Bronchial epithelial cell (primary cell): ENCODE measurements at regions not wholly inside any gene's neighbourhood (a gene's known extent, or its start where the extent isn't known, plus 50 kb on each side); places are given as distances from the start of the nearest gene placed in this dataset.

Experiments used
- DNase-seq: peaks from one replicate; pipeline ENCODE4 v3.0.0-alpha.2; 2010; ENCODE audit warnings: low read depth
- FAIRE-seq: peaks from 2 replicates; lab custom pipeline; 2011; peaks lifted over from hg19 to GRCh38; lab: Jason Lieb, UNC
- H3K27me3 ChIP-seq: 2 replicates; pipeline ENCODE4 v1.5.1; 2011; ENCODE audit warnings: low read length; ENCODE audit not compliant: control insufficient read depth, insufficient read depth
- H3K36me3 ChIP-seq: 2 replicates; pipeline ENCODE4 v1.5.1; 2011; ENCODE audit warnings: low read length; ENCODE audit not compliant: control insufficient read depth, insufficient read depth
- H3K4me3 ChIP-seq: 2 replicates; pipeline ENCODE4 v1.5.1; 2011; ENCODE audit warnings: mild to moderate bottlenecking, low read depth, low read length, control low read depth
- TF ChIP-seq, protein P1 (sequence below): IDR thresholded peaks from 2 replicates; pipeline ENCODE4 v1.5.1; 2011; ENCODE audit warnings: mild to moderate bottlenecking, moderate library complexity, low read length, control low read depth, inconsistent platforms; ENCODE audit not compliant: insufficient read depth, severe bottlenecking

DNA sequence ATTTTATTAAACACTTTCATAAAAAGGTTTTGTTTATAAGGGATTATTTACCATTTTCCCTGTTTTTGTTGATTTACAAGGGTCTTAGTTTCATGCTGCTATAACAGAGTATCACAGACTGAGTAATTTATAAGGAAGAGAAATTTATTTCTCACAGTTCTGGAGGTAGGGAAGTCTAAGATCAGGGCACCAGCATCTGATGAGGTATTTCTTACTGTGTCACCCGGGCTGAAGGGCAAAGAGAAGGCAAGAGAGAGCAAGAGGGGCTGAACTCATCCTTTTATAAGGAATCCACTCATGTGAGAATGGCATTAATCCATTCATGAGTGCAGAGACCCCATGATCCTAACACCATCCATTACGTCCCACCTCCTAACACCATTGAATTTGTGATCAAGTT is 160.0 kb upstream of the SLC39A10 start:
- no peaks in the 10 kb centered on the region for H3K27me3 ChIP-seq
- FAIRE-seq (no peak), DNase-seq (no peak)
- no peak overlapping the region for H3K4me3 ChIP-seq
- H3K36me3 ChIP-seq: no peaks in the 10 kb centered on the region
- TF ChIP-seq, protein P1, sequence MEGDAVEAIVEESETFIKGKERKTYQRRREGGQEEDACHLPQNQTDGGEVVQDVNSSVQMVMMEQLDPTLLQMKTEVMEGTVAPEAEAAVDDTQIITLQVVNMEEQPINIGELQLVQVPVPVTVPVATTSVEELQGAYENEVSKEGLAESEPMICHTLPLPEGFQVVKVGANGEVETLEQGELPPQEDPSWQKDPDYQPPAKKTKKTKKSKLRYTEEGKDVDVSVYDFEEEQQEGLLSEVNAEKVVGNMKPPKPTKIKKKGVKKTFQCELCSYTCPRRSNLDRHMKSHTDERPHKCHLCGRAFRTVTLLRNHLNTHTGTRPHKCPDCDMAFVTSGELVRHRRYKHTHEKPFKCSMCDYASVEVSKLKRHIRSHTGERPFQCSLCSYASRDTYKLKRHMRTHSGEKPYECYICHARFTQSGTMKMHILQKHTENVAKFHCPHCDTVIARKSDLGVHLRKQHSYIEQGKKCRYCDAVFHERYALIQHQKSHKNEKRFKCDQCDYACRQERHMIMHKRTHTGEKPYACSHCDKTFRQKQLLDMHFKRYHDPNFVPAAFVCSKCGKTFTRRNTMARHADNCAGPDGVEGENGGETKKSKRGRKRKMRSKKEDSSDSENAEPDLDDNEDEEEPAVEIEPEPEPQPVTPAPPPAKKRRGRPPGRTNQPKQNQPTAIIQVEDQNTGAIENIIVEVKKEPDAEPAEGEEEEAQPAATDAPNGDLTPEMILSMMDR: no peak

DNA sequence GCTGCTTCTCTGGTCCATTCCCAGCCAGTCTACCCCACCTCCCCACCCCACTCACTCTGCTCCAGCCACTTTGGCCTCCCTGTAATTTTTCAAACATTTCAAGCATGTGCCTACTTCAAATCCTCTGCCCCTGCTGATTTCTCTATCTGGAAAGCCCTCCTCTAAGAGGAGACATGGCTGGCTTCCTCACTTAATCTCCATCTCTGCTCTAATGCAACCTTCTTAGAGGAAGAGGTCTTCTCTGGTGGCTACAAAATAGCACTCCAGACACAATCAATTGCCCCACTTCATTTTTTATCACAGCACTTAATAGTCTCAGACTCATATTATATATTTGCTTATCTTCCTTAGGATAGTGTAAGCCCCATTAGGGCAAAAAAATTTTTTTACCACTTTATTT is 161.1 kb upstream of the SLC39A10 start:
- DNase-seq: no peak
- H3K4me3 ChIP-seq: no peak overlapping the region
- FAIRE-seq: no peak
- H3K27me3 ChIP-seq: no peaks in the 10 kb centered on the region
- no peaks in the 10 kb centered on the region for H3K36me3 ChIP-seq
- TF ChIP-seq, protein P1: no peak

DNA sequence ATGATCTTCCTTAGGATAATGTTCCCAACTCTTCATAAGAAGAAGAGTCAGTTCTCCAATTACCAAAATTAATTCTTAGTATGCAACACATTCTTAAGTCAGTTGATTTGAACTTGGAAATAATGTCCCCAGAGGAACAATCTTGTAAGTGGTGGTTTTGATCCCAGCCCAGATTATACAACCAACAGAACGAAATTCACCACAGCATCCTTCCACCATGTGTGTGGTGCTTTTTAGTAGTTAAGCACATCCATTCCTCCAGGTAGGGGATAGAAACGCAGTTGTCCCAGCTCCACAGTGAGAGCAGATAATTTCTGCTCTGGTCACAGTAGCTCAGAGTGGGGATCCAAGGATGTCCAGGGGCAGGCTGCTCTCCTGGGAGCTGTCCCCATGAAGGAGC is 161.7 kb upstream of the SLC39A10 start:
- Histone ChIP-seq H3K36me3 (no peaks in the 10 kb centered on the region), H3K4me3 (no peak overlapping the region), H3K27me3 (no peaks in the 10 kb centered on the region)
- TF ChIP-seq, protein P1: no peak
- FAIRE-seq: no peak
- DNase-seq: no peak

DNA sequence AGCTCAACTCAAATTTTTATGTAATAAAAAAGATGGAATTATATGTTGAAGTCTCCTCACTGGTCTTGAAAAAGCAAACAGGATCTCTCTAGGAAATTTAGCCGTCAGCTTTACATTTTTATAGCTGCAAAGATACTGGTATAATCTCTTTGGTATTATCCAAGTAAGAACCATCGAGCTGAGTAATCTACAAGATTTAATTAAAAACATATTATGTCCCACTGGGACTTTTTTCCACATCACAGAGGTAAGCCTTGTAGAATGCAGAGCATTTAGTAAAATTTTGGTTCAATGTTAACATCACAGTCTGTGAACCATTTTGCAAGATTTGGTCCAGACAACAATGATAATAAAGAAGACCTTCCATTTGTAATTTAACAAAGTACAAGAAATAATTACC is 162.6 kb upstream of the SLC39A10 start:
- no peaks in the 10 kb centered on the region for H3K27me3 ChIP-seq
- no peak overlapping the region for H3K4me3 ChIP-seq
- no peaks in the 10 kb centered on the region for H3K36me3 ChIP-seq
- FAIRE-seq (no peak), DNase-seq (no peak)
- TF ChIP-seq, protein P1: no peak

DNA sequence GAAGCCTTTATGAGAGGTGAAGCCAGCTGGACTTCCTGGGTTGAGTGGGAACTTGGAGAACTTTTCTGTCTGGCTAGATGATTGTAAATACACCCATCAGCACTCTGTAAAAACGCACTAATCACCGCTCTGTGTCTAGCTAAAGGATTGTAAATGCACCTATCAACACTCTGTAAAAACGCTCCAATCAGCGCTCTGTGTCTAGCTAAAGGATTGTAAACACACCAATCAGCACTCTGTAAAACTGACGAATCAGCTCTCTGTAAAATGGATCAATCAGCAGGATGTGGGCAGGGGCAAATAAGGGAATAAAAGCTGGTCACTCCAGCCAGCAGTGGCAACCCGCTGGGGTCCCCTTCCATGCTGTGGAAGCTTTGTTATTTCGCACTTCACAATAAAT is 163.6 kb upstream of the SLC39A10 start:
- H3K36me3 ChIP-seq: no peaks in the 10 kb centered on the region
- no peak for FAIRE-seq
- H3K27me3 ChIP-seq: no peaks in the 10 kb centered on the region
- no peak overlapping the region for H3K4me3 ChIP-seq
- DNase-seq: no peak
- TF ChIP-seq, protein P1: no peak

DNA sequence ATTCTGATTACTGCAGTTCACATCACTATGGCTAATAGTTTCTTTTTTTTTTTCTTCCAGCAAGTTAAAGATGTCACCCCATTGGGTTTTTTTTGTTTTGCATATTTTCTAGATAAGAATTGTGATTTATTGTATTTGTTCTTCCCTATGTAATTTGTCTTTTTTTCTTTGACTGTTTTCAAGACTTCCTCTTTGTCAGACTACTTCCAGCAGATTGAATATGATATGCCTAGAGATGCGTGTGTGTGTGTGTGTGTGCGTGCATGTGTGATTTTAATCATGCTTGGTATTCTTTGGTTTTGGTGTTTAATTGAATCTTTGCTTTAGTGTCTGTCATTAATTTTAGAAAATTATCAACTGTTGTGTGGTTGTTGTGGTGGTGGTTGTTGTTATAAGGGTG is 166.7 kb upstream of the SLC39A10 start:
- Histone ChIP-seq H3K27me3 (no peaks in the 10 kb centered on the region), H3K36me3 (no peaks in the 10 kb centered on the region), H3K4me3 (no peak overlapping the region)
- DNase-seq (no peak), FAIRE-seq (no peak)
- TF ChIP-seq, protein P1: no peak
